ENCODE measurements at regions not wholly inside any gene's neighbourhood (a gene's known extent, or its start where the extent isn't known, plus 50 kb on each side); places are given as distances from the start of the nearest gene placed in this dataset.

GRCh38 chr11:33635161-33635560 is 65.5 kb downstream of the C11orf91 start:
- no peaks in the 10 kb centered on the region for H3K36me3 ChIP-seq (ENCODE audit: insufficient read depth in 1 of 2, low read depth in 1 of 2)
- no peaks in the 10 kb centered on the region for H3K27me3 ChIP-seq (ENCODE audit: insufficient read depth in 3 of 3, low read length in 2 of 3)
- H3K4me1 ChIP-seq = no peaks in the 10 kb centered on the region
- H3K4me3 ChIP-seq = no peak overlapping the region
- peak in 3 of 4 donors; percentile 24 to 80 (median 57) for ATAC-seq
- 31 to 59% (median 33%) methylated on average over 5 of the region's 5 CpGs for WGBS, 3 donors
- no peak overlapping the region for H3K27ac ChIP-seq
- no peak for TF ChIP-seq CTCF (IDR thresholded peaks at IDR 0.05)
- intact Hi-C loops (cut with DNase I) = no loop called here
- DNase-seq = peak; percentile 71 to 86
- peaks cover 2% of the 10 kb centered on the region for H3K9me3 ChIP-seq

GRCh38 chr11:33634291-33634834 is 66.3 kb downstream of the C11orf91 start:
- peaks cover 2% of the 10 kb centered on the region for H3K9me3 ChIP-seq
- no peak for DNase-seq
- no peak for ATAC-seq
- no peaks in the 10 kb centered on the region for H3K27me3 ChIP-seq (ENCODE audit: insufficient read depth in 3 of 3, low read length in 2 of 3)
- no peaks in the 10 kb centered on the region for H3K36me3 ChIP-seq (ENCODE audit: insufficient read depth in 1 of 2, low read depth in 1 of 2)
- H3K4me1 ChIP-seq = no peaks in the 10 kb centered on the region
- no peak for TF ChIP-seq CTCF (IDR thresholded peaks at IDR 0.05)
- H3K4me3 ChIP-seq = no peak overlapping the region
- 88 to 93% (median 92%) methylated on average over 7 of the region's 7 CpGs for WGBS, 3 donors
- intact Hi-C loops (cut with DNase I) = no loop called here
- H3K27ac ChIP-seq = no peak overlapping the region

DNA sequence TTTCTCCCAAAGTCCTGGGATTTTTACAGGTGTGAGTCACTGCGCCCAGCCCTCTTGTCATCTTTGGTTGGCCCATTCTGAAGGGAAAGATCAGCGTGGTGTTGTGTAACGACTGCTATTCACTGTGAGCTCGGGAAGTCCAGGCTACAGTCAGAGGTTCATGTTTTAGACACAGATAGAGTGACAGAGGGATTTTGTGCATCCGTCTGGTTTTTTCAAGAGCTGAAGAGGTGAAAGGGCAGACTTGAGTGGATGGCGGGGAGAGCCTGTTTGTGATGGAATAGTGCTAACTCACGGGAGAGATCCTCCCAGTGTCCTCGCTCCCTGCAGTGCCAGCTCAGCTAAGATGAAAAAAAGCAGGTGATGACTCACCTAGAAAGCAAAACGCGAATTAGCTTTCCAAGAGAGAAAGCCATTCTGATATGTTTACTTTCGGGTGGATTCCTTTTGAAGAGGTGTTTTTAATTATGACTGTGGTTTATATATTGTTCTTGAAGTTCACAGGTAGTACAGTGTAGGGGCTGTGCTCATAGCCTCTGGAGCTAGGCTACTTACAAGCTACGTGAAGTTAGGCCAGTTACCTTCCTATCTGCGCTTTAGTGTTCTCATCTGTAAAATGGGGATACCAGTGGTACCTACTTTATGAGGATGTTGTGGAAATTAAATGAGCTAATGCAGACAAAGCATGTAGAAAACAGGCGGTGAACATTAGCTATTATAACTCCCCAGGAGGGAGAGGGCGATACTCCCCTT is 67.2 kb downstream of the C11orf91 start:
- 83 to 89% (median 88%) methylated on average over 15 of the region's 15 CpGs for WGBS, 3 donors

DNA sequence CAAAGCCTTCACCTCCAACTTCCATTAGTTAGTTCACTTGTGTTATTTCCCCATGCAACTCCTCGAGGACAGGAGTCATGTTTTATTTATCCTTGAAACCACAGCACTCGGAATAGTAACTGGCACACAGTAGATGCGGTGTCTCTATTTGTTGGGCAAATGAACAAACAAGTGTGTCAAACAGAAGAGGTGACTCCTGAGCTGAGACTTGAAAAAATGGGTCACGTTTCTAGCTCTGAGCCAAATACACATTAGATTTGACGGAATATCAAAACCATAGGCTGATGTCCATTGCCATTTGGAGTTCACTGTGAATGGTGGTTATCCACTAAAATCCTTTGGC is 68.9 kb downstream of the C11orf91 start:
- H3K27ac ChIP-seq = no peak overlapping the region
- ATAC-seq = no peak

More for the DNA sequence above, 67.2 kb downstream of the C11orf91 start:
- Histone ChIP-seq H3K4me1 (no peaks in the 10 kb centered on the region), H3K27me3 (ENCODE audit: insufficient read depth in 3 of 3, low read length in 2 of 3) (no peaks in the 10 kb centered on the region), H3K9me3 (peaks cover 2% of the 10 kb centered on the region), H3K27ac (no peak overlapping the region), H3K36me3 (ENCODE audit: insufficient read depth in 1 of 2, low read depth in 1 of 2) (no peaks in the 10 kb centered on the region), H3K4me3 (no peak overlapping the region)
- DNase-seq (no peak), ATAC-seq (no peak)
- intact Hi-C loops (cut with DNase I) = no loop called here
- no peak for TF ChIP-seq CTCF (IDR thresholded peaks at IDR 0.05)

More for the DNA sequence above, 68.9 kb downstream of the C11orf91 start:
- WGBS, 3 donors = 65 to 74% (median 71%) methylated on average over 5 of the region's 5 CpGs
- no peaks in the 10 kb centered on the region for H3K36me3 ChIP-seq (ENCODE audit: insufficient read depth in 1 of 2, low read depth in 1 of 2)
- H3K9me3 ChIP-seq = no peaks in the 10 kb centered on the region
- intact Hi-C loops (cut with DNase I) = no loop called here
- no peak overlapping the region for H3K4me3 ChIP-seq
- H3K27me3 ChIP-seq (ENCODE audit: insufficient read depth in 3 of 3, low read length in 2 of 3) = no peaks in the 10 kb centered on the region
- no peaks in the 10 kb centered on the region for H3K4me1 ChIP-seq
- no peak for DNase-seq
- TF ChIP-seq CTCF (IDR thresholded peaks at IDR 0.05) = no peak

Data from psoas muscle (tissue), 7 donors.